GM23338 (cell line): ENCODE measurements at regions not wholly inside any gene's neighbourhood (a gene's known extent, or its start where the extent isn't known, plus 50 kb on each side); places are given as distances from the start of the nearest gene placed in this dataset.

Experiments used
- ATAC-seq: fragments of 200-7000 bp; cut with Tn5 transposase; 3 replicates; pipeline ENCODE4 v1.9.1; 2020
- DNase-seq: peaks from one replicate; pipeline ENCODE4 v3.0.0-alpha.2; 2015; ENCODE audit warnings: low spot score
- H2AFZ ChIP-seq: fragments of 200-600 bp; sonication (generic); 2 replicates; pipeline ENCODE4 v1.8.0; 2016; ENCODE audit warnings: antibody characterized with exemption, mild to moderate bottlenecking, moderate library complexity
- H3F3A ChIP-seq: fragments of 200-600 bp; sonication (generic); replicated peaks from 2 replicates; pipeline ENCODE4 v1.8.0; 2017; ENCODE audit warnings: antibody characterized with exemption, mixed run types, low read depth
- H3K27ac ChIP-seq: fragments of 200-600 bp; sonication (generic); 2 replicates; pipeline ENCODE4 v1.6.1; 2016; ENCODE audit warnings: low read depth
- H3K27me3 ChIP-seq: fragments of 200-600 bp; sonication (generic); 2 replicates; pipeline ENCODE4 v1.8.0; 2016; ENCODE audit warnings: mild to moderate bottlenecking, mixed run types, moderate library complexity; ENCODE audit not compliant: insufficient read depth
- H3K36me3 ChIP-seq: fragments of 200-600 bp; sonication (generic); 2 replicates; pipeline ENCODE4 v1.8.0; 2016; ENCODE audit warnings: mild to moderate bottlenecking; ENCODE audit not compliant: insufficient read depth
- H3K4me1 ChIP-seq: fragments of 200-600 bp; sonication (generic); 2 replicates; pipeline ENCODE4 v1.8.0; 2016; ENCODE audit warnings: mild to moderate bottlenecking, moderate library complexity; ENCODE audit not compliant: insufficient read depth
- H3K4me2 ChIP-seq: fragments of 200-600 bp; sonication (generic); 2 replicates; pipeline ENCODE4 v1.7.1; 2017; ENCODE audit warnings: mixed run types
- H3K4me3 ChIP-seq: fragments of 200-600 bp; sonication (generic); 2 replicates; pipeline ENCODE4 v1.6.1; 2016; ENCODE audit warnings: mixed run types
- H3K79me2 ChIP-seq: fragments of 200-600 bp; sonication (generic); replicated peaks from 2 replicates; pipeline ENCODE4 v1.8.0; 2017; ENCODE audit warnings: mild to moderate bottlenecking; ENCODE audit not compliant: insufficient read depth
- H3K9me2 ChIP-seq: fragments of 200-600 bp; sonication (generic); 2 replicates; pipeline ENCODE4 v1.8.0; 2017; ENCODE audit not compliant: insufficient read depth
- H4K20me1 ChIP-seq: fragments of 200-600 bp; sonication (generic); replicated peaks from 2 replicates; pipeline ENCODE4 v1.8.0; 2017; ENCODE audit warnings: mild to moderate bottlenecking; ENCODE audit not compliant: insufficient read depth
- H3K27ac Mint-ChIP-seq: 2 replicates; pipeline ENCODE4 v1.8.0; 2020; ENCODE audit warnings: inconsistent platforms, mild to moderate bottlenecking, moderate library complexity, mixed read lengths
- H3K27me3 Mint-ChIP-seq: 3 replicates; pipeline ENCODE4 v1.8.0; 2022; ENCODE audit warnings: low read depth, mild to moderate bottlenecking, moderate library complexity, mixed read lengths, inconsistent platforms; ENCODE audit not compliant: insufficient read depth, poor library complexity
- H3K36me3 Mint-ChIP-seq: 3 replicates; pipeline ENCODE4 v1.8.0; 2021; ENCODE audit warnings: low read depth, mild to moderate bottlenecking, inconsistent platforms, moderate library complexity, mixed read lengths
- H3K4me1 Mint-ChIP-seq: 3 replicates; pipeline ENCODE4 v1.8.0; 2020; ENCODE audit warnings: mild to moderate bottlenecking, inconsistent platforms, mixed read lengths
- H3K4me3 Mint-ChIP-seq: 3 replicates; pipeline ENCODE4 v1.8.0; 2021; ENCODE audit warnings: moderate library complexity, mild to moderate bottlenecking, inconsistent platforms, mixed read lengths
- H3K9me3 Mint-ChIP-seq: 3 replicates; pipeline ENCODE4 v1.8.0; 2020; ENCODE audit warnings: moderate library complexity, mild to moderate bottlenecking, inconsistent platforms, mixed read lengths
- CREB1 ChIP-seq: fragments of 250-450 bp; sonication (Bioruptor Pico); IDR thresholded peaks from 2 replicates; pipeline ENCODE4 v1.5.0; 2020; ENCODE audit warnings: low read depth, mild to moderate bottlenecking, moderate library complexity
- CTCF ChIP-seq, 2 experiments: fragments of 200-600 bp in 1 of 2; sonication (generic) in 1 of 2; conservative IDR thresholded peaks; 2 replicates each; pipeline versions ENCODE4 v1.5.1 to v1.6.1; 2016 to 2017; ENCODE audit warnings: antibody characterized with exemption in 2 of 2, low read depth in 2 of 2, mild to moderate bottlenecking in 2 of 2, moderate library complexity in 1 of 2
- EZH2 ChIP-seq: fragments of 200-600 bp; sonication (generic); IDR thresholded peaks from one replicate; pipeline ENCODE4 v1.8.0; 2017; ENCODE audit warnings: antibody characterized with exemption, mild to moderate bottlenecking, low read depth; ENCODE audit not compliant: unreplicated experiment
- EZH2phosphoT487 ChIP-seq: fragments of 200-600 bp; sonication (generic); IDR thresholded peaks from one replicate; pipeline ENCODE4 v1.8.1; 2018; ENCODE audit warnings: antibody characterized with exemption; ENCODE audit not compliant: unreplicated experiment
- JUNB ChIP-seq: IDR thresholded peaks from one replicate; pipeline ENCODE4 v1.6.1; 2016; ENCODE audit warnings: antibody characterized with exemption; ENCODE audit not compliant: unreplicated experiment
- NANOG ChIP-seq: IDR thresholded peaks from 2 replicates; pipeline ENCODE4 v1.6.1; 2016; ENCODE audit warnings: antibody characterized with exemption, borderline replicate concordance
- POLR2AphosphoS5 ChIP-seq: IDR thresholded peaks from 2 replicates; pipeline ENCODE4 v1.6.1; 2016; ENCODE audit warnings: antibody characterized with exemption, low read depth
- REST ChIP-seq: IDR thresholded peaks from one replicate; pipeline ENCODE4 v1.6.1; 2018; ENCODE audit warnings: antibody characterized with exemption; ENCODE audit not compliant: unreplicated experiment
- STAT1 ChIP-seq: IDR thresholded peaks from one replicate; pipeline ENCODE4 v1.6.1; 2016; ENCODE audit warnings: antibody characterized with exemption; ENCODE audit not compliant: unreplicated experiment
- ZNF114 ChIP-seq: fragments of 250-450 bp; sonication (Bioruptor Pico); IDR thresholded peaks from 2 replicates; pipeline ENCODE4 v1.5.0; 2020; ENCODE audit warnings: mild to moderate bottlenecking, moderate library complexity
- ZNF331 ChIP-seq: fragments of 250-450 bp; sonication (Bioruptor Pico); IDR thresholded peaks from 2 replicates; pipeline ENCODE4 v1.5.0; 2020; ENCODE audit warnings: low read depth, mild to moderate bottlenecking, moderate library complexity
- TF ChIP-seq, protein P1 (sequence below): fragments of 250-450 bp; sonication (Bioruptor Pico); IDR thresholded peaks from 2 replicates; pipeline ENCODE4 v1.5.0; 2020; ENCODE audit warnings: mild to moderate bottlenecking, moderate library complexity
- TF ChIP-seq, protein P2 (sequence below): IDR thresholded peaks from 2 replicates; pipeline ENCODE4 v1.6.1; 2016; ENCODE audit warnings: antibody characterized with exemption

DNA sequence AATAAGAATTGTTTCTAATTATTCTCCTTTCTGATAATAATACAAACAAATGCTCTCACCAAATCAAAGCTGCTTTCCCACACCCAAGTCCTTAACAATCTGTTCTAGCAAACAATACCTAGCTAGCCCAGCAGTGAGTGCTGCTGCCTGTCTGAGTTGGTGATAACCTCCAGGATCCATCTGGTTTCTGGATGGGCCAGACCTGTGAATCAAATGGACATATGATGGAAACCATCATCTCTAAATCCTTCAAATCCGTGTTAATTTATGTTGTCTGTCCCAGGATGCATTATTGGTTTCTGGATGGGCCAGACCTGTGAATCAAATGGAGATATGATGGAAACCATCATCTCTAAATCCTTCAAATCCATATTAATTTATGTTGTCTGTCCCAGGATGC, 1230.0 kb downstream of the AMY1C start:
- no peak overlapping the region for H2AFZ ChIP-seq
- no peaks in the 10 kb centered on the region for H3K79me2 ChIP-seq
- no peak overlapping the region for H3K4me3 Mint-ChIP-seq
- no peak overlapping the region for H3K27ac Mint-ChIP-seq
- DNase-seq = no peak
- no peaks in the 10 kb centered on the region for H3K9me2 ChIP-seq
- H3K27me3 Mint-ChIP-seq = no peaks in the 10 kb centered on the region
- no peak for TF ChIP-seq ZNF114 (CRISPR knock-in tag)
- TF ChIP-seq CREB1 (CRISPR knock-in tag) = no peak
- TF ChIP-seq STAT1 = no peak
- TF ChIP-seq POLR2AphosphoS5 = no peak
- TF ChIP-seq REST = no peak
- no peak for TF ChIP-seq CTCF (conservative IDR thresholded peaks at IDR 0.05; ENCODE audit: low read depth in 2 of 2)
- no peak for TF ChIP-seq NANOG
- no peak for TF ChIP-seq EZH2phosphoT487
- TF ChIP-seq, protein P1, sequence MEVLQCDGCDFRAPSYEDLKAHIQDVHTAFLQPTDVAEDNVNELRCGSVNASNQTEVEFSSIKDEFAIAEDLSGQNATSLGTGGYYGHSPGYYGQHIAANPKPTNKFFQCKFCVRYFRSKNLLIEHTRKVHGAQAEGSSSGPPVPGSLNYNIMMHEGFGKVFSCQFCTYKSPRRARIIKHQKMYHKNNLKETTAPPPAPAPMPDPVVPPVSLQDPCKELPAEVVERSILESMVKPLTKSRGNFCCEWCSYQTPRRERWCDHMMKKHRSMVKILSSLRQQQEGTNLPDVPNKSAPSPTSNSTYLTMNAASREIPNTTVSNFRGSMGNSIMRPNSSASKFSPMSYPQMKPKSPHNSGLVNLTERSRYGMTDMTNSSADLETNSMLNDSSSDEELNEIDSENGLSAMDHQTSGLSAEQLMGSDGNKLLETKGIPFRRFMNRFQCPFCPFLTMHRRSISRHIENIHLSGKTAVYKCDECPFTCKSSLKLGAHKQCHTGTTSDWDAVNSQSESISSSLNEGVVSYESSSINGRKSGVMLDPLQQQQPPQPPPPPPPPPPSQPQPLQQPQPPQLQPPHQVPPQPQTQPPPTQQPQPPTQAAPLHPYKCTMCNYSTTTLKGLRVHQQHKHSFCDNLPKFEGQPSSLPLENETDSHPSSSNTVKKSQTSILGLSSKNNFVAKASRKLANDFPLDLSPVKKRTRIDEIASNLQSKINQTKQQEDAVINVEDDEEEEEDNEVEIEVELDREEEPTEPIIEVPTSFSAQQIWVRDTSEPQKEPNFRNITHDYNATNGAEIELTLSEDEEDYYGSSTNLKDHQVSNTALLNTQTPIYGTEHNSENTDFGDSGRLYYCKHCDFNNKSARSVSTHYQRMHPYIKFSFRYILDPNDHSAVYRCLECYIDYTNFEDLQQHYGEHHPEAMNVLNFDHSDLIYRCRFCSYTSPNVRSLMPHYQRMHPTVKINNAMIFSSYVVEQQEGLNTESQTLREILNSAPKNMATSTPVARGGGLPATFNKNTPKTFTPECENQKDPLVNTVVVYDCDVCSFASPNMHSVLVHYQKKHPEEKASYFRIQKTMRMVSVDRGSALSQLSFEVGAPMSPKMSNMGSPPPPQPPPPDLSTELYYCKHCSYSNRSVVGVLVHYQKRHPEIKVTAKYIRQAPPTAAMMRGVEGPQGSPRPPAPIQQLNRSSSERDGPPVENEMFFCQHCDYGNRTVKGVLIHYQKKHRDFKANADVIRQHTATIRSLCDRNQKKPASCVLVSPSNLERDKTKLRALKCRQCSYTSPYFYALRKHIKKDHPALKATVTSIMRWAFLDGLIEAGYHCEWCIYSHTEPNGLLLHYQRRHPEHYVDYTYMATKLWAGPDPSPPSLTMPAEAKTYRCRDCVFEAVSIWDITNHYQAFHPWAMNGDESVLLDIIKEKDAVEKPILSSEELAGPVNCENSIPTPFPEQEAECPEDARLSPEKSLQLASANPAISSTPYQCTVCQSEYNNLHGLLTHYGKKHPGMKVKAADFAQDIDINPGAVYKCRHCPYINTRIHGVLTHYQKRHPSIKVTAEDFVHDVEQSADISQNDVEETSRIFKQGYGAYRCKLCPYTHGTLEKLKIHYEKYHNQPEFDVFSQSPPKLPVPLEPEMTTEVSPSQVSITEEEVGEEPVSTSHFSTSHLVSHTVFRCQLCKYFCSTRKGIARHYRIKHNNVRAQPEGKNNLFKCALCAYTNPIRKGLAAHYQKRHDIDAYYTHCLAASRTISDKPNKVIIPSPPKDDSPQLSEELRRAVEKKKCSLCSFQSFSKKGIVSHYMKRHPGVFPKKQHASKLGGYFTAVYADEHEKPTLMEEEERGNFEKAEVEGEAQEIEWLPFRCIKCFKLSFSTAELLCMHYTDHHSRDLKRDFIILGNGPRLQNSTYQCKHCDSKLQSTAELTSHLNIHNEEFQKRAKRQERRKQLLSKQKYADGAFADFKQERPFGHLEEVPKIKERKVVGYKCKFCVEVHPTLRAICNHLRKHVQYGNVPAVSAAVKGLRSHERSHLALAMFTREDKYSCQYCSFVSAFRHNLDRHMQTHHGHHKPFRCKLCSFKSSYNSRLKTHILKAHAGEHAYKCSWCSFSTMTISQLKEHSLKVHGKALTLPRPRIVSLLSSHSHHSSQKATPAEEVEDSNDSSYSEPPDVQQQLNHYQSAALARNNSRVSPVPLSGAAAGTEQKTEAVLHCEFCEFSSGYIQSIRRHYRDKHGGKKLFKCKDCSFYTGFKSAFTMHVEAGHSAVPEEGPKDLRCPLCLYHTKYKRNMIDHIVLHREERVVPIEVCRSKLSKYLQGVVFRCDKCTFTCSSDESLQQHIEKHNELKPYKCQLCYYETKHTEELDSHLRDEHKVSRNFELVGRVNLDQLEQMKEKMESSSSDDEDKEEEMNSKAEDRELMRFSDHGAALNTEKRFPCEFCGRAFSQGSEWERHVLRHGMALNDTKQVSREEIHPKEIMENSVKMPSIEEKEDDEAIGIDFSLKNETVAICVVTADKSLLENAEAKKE (CRISPR knock-in tag) = no peak
- no peak for TF ChIP-seq JUNB
- TF ChIP-seq, protein P2, sequence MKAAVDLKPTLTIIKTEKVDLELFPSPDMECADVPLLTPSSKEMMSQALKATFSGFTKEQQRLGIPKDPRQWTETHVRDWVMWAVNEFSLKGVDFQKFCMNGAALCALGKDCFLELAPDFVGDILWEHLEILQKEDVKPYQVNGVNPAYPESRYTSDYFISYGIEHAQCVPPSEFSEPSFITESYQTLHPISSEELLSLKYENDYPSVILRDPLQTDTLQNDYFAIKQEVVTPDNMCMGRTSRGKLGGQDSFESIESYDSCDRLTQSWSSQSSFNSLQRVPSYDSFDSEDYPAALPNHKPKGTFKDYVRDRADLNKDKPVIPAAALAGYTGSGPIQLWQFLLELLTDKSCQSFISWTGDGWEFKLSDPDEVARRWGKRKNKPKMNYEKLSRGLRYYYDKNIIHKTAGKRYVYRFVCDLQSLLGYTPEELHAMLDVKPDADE = no peak
- no peak for TF ChIP-seq EZH2
- TF ChIP-seq ZNF331 (CRISPR knock-in tag) = no peak
- ATAC-seq = no peak
- no peaks in the 10 kb centered on the region for H3K4me1 ChIP-seq
- no peaks in the 10 kb centered on the region for H3K27me3 ChIP-seq
- no peak overlapping the region for H3K4me2 ChIP-seq
- no peaks in the 10 kb centered on the region for H3F3A ChIP-seq
- H3K27ac ChIP-seq = no peak overlapping the region
- no peaks in the 10 kb centered on the region for H3K4me1 Mint-ChIP-seq
- peaks cover 2% of the 10 kb centered on the region; the same call in 2 of the 3 replicates for H3K9me3 Mint-ChIP-seq
- no peaks in the 10 kb centered on the region for H3K36me3 ChIP-seq
- H4K20me1 ChIP-seq = no peaks in the 10 kb centered on the region
- H3K4me3 ChIP-seq = no peak overlapping the region
- peaks cover under 1% of the 10 kb centered on the region; the same call in 1 of the 3 replicates for H3K36me3 Mint-ChIP-seq
